ENCODE measurements at regions not wholly inside any gene's neighbourhood (a gene's known extent, or its start where the extent isn't known, plus 50 kb on each side); places are given as distances from the start of the nearest gene placed in this dataset.

DNA sequence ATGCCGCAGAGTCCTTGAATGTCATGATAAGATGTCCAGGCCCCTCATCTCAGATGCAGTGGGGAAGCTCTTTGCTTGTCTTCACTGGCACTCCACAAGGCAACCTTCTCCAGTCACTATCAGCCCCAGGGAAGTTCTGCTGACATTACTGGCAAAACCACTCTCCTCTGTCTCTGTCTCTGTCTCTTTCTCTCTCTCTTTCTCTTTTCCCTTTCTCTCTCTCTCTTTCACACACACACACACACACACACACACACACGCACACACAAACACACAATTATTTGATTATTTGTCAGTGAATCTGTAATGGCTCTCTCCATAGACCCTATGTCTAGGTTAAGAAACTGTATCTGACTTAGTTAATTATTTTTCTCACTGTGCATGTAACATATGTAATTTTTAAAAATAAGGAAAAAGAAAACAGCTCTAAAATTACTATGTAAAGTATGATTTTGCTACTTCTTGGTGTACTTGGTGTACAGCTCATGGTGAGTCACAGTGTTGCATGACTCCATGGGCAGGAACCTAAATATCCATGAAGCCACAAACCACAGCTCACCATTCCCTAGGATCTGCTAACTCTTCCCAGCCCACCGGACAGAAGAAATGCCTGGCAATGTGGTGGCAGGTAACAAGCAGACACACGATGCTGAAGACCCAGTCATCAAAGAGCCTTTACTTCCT, 594.9 kb upstream of the ID2 start:
- TF ChIP-seq, protein P1, sequence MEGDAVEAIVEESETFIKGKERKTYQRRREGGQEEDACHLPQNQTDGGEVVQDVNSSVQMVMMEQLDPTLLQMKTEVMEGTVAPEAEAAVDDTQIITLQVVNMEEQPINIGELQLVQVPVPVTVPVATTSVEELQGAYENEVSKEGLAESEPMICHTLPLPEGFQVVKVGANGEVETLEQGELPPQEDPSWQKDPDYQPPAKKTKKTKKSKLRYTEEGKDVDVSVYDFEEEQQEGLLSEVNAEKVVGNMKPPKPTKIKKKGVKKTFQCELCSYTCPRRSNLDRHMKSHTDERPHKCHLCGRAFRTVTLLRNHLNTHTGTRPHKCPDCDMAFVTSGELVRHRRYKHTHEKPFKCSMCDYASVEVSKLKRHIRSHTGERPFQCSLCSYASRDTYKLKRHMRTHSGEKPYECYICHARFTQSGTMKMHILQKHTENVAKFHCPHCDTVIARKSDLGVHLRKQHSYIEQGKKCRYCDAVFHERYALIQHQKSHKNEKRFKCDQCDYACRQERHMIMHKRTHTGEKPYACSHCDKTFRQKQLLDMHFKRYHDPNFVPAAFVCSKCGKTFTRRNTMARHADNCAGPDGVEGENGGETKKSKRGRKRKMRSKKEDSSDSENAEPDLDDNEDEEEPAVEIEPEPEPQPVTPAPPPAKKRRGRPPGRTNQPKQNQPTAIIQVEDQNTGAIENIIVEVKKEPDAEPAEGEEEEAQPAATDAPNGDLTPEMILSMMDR (conservative IDR thresholded peaks at IDR 0.05; ENCODE audit: low read depth, low read length), result no peak
- TF ChIP-seq EZH2 (IDR thresholded peaks at IDR 0.05; ENCODE audit: borderline replicate concordance, low read depth, low read length, poor library complexity, severe bottlenecking), result no peak
